ENCODE measurements at regions not wholly inside any gene's neighbourhood (a gene's known extent, or its start where the extent isn't known, plus 50 kb on each side); places are given as distances from the start of the nearest gene placed in this dataset.

DNA sequence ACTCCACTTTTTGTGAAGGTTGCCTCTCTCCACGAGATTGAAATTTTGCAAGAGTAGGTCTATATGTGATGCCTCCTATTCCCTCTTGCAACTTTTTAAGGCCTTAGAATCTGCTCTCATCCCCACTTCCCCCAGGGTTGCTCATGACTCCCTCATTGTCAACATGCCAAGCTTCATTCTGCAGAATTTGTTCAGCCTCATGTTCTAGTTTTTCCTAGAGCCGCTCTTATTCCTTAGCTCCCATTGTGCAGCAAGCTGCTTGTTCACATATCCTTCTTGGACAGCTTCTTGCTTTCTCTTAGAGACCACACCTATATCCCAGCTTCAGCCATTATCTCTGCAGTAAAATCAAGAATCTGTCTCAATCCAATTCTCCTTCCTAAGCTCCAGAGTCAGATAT, 82.4 kb downstream of the CNGA2 start:
- peaks cover 6% of the 10 kb centered on the region for H3K4me1 ChIP-seq (ENCODE audit: insufficient read depth, low read length)
- no peak overlapping the region for H2AFZ ChIP-seq (ENCODE audit: low read depth, low read length)
- H3K27ac ChIP-seq (ENCODE audit: low read depth, low read length) = no peak overlapping the region
- no peaks in the 10 kb centered on the region for H3K4me1 Mint-ChIP-seq (ENCODE audit: low read depth, unreplicated experiment)
- H3K79me2 ChIP-seq (ENCODE audit: insufficient read depth, low read length) = no peaks in the 10 kb centered on the region
- no peak for TF ChIP-seq EZH2 (IDR thresholded peaks at IDR 0.05; ENCODE audit: insufficient read depth, low read length)
- TF ChIP-seq, protein P1, sequence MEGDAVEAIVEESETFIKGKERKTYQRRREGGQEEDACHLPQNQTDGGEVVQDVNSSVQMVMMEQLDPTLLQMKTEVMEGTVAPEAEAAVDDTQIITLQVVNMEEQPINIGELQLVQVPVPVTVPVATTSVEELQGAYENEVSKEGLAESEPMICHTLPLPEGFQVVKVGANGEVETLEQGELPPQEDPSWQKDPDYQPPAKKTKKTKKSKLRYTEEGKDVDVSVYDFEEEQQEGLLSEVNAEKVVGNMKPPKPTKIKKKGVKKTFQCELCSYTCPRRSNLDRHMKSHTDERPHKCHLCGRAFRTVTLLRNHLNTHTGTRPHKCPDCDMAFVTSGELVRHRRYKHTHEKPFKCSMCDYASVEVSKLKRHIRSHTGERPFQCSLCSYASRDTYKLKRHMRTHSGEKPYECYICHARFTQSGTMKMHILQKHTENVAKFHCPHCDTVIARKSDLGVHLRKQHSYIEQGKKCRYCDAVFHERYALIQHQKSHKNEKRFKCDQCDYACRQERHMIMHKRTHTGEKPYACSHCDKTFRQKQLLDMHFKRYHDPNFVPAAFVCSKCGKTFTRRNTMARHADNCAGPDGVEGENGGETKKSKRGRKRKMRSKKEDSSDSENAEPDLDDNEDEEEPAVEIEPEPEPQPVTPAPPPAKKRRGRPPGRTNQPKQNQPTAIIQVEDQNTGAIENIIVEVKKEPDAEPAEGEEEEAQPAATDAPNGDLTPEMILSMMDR (IDR thresholded peaks at IDR 0.05; ENCODE audit: insufficient read depth, low read depth, low read length) = no peak
- no peak for DNase-seq (ENCODE audit: low read depth)
- H3K36me3 ChIP-seq (ENCODE audit: insufficient read depth, low read length) = no peaks in the 10 kb centered on the region
- no peak overlapping the region for H3K4me3 Mint-ChIP-seq (ENCODE audit: unreplicated experiment)
- no peak overlapping the region for H3K4me2 ChIP-seq (ENCODE audit: low read length)
- no peak overlapping the region for H3K27ac Mint-ChIP-seq (ENCODE audit: unreplicated experiment)
- no peak overlapping the region for H3K9ac ChIP-seq (ENCODE audit: low read length)
- H3K9me3 ChIP-seq (ENCODE audit: insufficient read depth, low read depth, low read length) = no peaks in the 10 kb centered on the region
- no peaks in the 10 kb centered on the region for H4K20me1 ChIP-seq (ENCODE audit: insufficient read depth, low read length)
- H3K9me3 Mint-ChIP-seq (ENCODE audit: unreplicated experiment) = no peaks in the 10 kb centered on the region
- no peaks in the 10 kb centered on the region for H3K36me3 Mint-ChIP-seq (ENCODE audit: low read depth, unreplicated experiment)
- no peaks in the 10 kb centered on the region for H3K27me3 ChIP-seq (ENCODE audit: insufficient read depth, low read length)
- no peak overlapping the region for H3K4me3 ChIP-seq (ENCODE audit: insufficient read depth, low read depth, low read length)
- H3K27me3 Mint-ChIP-seq (ENCODE audit: low read depth, unreplicated experiment) = no peaks in the 10 kb centered on the region
- FAIRE-seq = peak; percentile 32

DNA sequence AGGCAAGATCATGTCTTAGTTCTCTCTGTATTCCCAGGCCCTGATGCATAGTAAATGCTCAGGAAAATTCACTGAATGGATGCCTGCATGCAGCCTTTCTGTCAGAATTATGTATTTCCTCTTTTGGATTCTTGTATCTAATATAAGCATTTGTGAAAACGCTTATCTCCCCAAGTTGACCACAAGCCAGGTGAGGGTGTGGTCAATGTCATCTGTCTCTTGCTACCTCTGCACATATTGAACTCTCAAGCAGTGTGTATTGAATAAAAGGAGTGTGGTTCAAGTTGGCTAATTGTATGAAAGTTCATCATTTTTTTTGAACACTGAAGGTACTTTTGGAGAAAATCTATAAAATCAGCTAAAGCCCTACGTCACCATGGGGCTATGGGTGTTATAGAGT, 84.3 kb downstream of the CNGA2 start:
- Histone ChIP-seq H2AFZ (ENCODE audit: low read depth, low read length) (no peak overlapping the region), H3K4me2 (ENCODE audit: low read length) (no peak overlapping the region), H4K20me1 (ENCODE audit: insufficient read depth, low read length) (no peaks in the 10 kb centered on the region), H3K27me3 (ENCODE audit: insufficient read depth, low read length) (no peaks in the 10 kb centered on the region), H3K79me2 (ENCODE audit: insufficient read depth, low read length) (no peaks in the 10 kb centered on the region), H3K9ac (ENCODE audit: low read length) (no peak overlapping the region), H3K27ac (ENCODE audit: low read depth, low read length) (no peak overlapping the region), H3K36me3 (ENCODE audit: insufficient read depth, low read length) (no peaks in the 10 kb centered on the region), H3K9me3 (ENCODE audit: insufficient read depth, low read depth, low read length) (no peaks in the 10 kb centered on the region), H3K4me1 (ENCODE audit: insufficient read depth, low read length) (peaks cover 6% of the 10 kb centered on the region), H3K4me3 (ENCODE audit: insufficient read depth, low read depth, low read length) (no peak overlapping the region)
- no peak for DNase-seq (ENCODE audit: low read depth)
- Mint-ChIP-seq H3K9me3 (ENCODE audit: unreplicated experiment) (no peaks in the 10 kb centered on the region), H3K27ac (ENCODE audit: unreplicated experiment) (no peak overlapping the region), H3K27me3 (ENCODE audit: low read depth, unreplicated experiment) (no peaks in the 10 kb centered on the region), H3K4me1 (ENCODE audit: low read depth, unreplicated experiment) (no peaks in the 10 kb centered on the region), H3K36me3 (ENCODE audit: low read depth, unreplicated experiment) (no peaks in the 10 kb centered on the region), H3K4me3 (ENCODE audit: unreplicated experiment) (no peak overlapping the region)
- peak; percentile 73 for FAIRE-seq
- no peak for TF ChIP-seq EZH2 (IDR thresholded peaks at IDR 0.05; ENCODE audit: insufficient read depth, low read length)
- TF ChIP-seq, protein P1 (IDR thresholded peaks at IDR 0.05; ENCODE audit: insufficient read depth, low read depth, low read length) = no peak

DNA sequence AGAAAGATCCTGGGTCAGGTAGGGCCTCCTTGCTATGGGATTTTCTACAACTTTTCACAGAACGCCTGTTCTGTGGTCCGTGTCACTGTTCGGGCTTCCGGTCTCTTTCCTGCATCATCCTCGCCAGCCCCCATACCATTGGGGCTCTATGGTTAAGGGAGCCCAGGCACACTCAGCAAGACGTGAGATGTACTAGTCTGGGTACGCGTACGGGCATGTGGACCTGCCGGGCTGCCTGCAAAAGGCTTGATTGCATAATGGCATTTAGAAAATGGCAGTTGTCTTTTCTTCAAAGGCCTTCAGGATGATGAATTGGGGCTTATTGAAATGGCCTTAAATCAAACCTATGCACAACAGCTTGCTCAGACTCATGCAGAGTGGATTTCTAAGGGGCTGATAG, 86.7 kb downstream of the CNGA2 start:
- Mint-ChIP-seq H3K4me3 (ENCODE audit: unreplicated experiment) (no peak overlapping the region), H3K36me3 (ENCODE audit: low read depth, unreplicated experiment) (no peaks in the 10 kb centered on the region), H3K4me1 (ENCODE audit: low read depth, unreplicated experiment) (peaks cover 2% of the 10 kb centered on the region), H3K9me3 (ENCODE audit: unreplicated experiment) (no peaks in the 10 kb centered on the region), H3K27me3 (ENCODE audit: low read depth, unreplicated experiment) (no peaks in the 10 kb centered on the region), H3K27ac (ENCODE audit: unreplicated experiment) (no peak overlapping the region)
- FAIRE-seq (no peak), DNase-seq (ENCODE audit: low read depth) (no peak)
- H3K27me3 ChIP-seq (ENCODE audit: insufficient read depth, low read length) = no peaks in the 10 kb centered on the region
- H4K20me1 ChIP-seq (ENCODE audit: insufficient read depth, low read length) = no peaks in the 10 kb centered on the region
- no peaks in the 10 kb centered on the region for H3K36me3 ChIP-seq (ENCODE audit: insufficient read depth, low read length)
- no peaks in the 10 kb centered on the region for H3K79me2 ChIP-seq (ENCODE audit: insufficient read depth, low read length)
- no peak overlapping the region for H3K27ac ChIP-seq (ENCODE audit: low read depth, low read length)
- H3K9ac ChIP-seq (ENCODE audit: low read length) = no peak overlapping the region
- H3K4me3 ChIP-seq (ENCODE audit: insufficient read depth, low read depth, low read length) = no peak overlapping the region
- H2AFZ ChIP-seq (ENCODE audit: low read depth, low read length) = no peak overlapping the region
- no peaks in the 10 kb centered on the region for H3K9me3 ChIP-seq (ENCODE audit: insufficient read depth, low read depth, low read length)
- no peak for TF ChIP-seq EZH2 (IDR thresholded peaks at IDR 0.05; ENCODE audit: insufficient read depth, low read length)
- TF ChIP-seq, protein P1 (IDR thresholded peaks at IDR 0.05; ENCODE audit: insufficient read depth, low read depth, low read length) = no peak
- no peak overlapping the region for H3K4me2 ChIP-seq (ENCODE audit: low read length)
- H3K4me1 ChIP-seq (ENCODE audit: insufficient read depth, low read length) = peaks cover 7% of the 10 kb centered on the region

Measured in astrocyte (in vitro differentiated cells and primary cell).